Activated CD4-positive, alpha-beta T cell treated with anti-CD3 and anti-CD28 coated beads for 36 hours (primary cell): ENCODE measurements at regions not wholly inside any gene's neighbourhood (a gene's known extent, or its start where the extent isn't known, plus 50 kb on each side); places are given as distances from the start of the nearest gene placed in this dataset.

ENCODE experiments used
- ATAC-seq: fragments of 200-7000 bp; cut with Tn5 transposase; one replicate; pipeline ENCODE4 v1.10.0; 2021; ENCODE audit warnings: mild to moderate bottlenecking, moderate library complexity
- CTCF ChIA-PET: fragments of 350-600 bp; sonication (Branson Sonifier 250); formaldehyde crosslinking; loops from one replicate; lab custom pipeline; 2021; ENCODE audit warnings: antibody characterized with exemption; lab: Charles Lee
- POLR2A ChIA-PET: fragments of 350-600 bp; sonication (Branson Sonifier 250); formaldehyde crosslinking; loops from one replicate; lab custom pipeline; 2021; ENCODE audit warnings: antibody characterized with exemption, inconsistent platforms; lab: Charles Lee
- DNase-seq: peaks from one replicate; pipeline ENCODE4 v3.0.0-alpha.2; 2020
- H3K27ac Mint-ChIP-seq: one replicate; pipeline ENCODE4 v1.8.0; 2021; ENCODE audit warnings: mixed read lengths
- H3K27me3 Mint-ChIP-seq: one replicate; pipeline ENCODE4 v1.8.0; 2021; ENCODE audit warnings: mixed read lengths
- H3K36me3 Mint-ChIP-seq: one replicate; pipeline ENCODE4 v1.8.0; 2021; ENCODE audit warnings: low read depth, mixed read lengths
- H3K4me1 Mint-ChIP-seq: one replicate; pipeline ENCODE4 v1.8.0; 2021; ENCODE audit warnings: mixed read lengths
- H3K4me3 Mint-ChIP-seq: one replicate; pipeline ENCODE4 v1.8.0; 2021; ENCODE audit warnings: mild to moderate bottlenecking, moderate library complexity, mixed read lengths
- H3K9me3 Mint-ChIP-seq: one replicate; pipeline ENCODE4 v1.8.0; 2021; ENCODE audit warnings: low read depth, mixed read lengths
- intact Hi-C, 2 experiments: fragments of 100-400 bp; cut with DNase I in 1 of 2; cut with micrococcal nuclease in 1 of 2; formaldehyde crosslinking; loops; one replicate each; pipeline versions ENCODE4 v1.14.2 to v1.15.1; 2022 to 2024; cut with DNase I, micrococcal nuclease

GRCh38 chr5:74471875-74472274 is 168.7 kb downstream of the ENC1 start:
- intact Hi-C loops = no loop called here
- no peaks in the 10 kb centered on the region for H3K9me3 Mint-ChIP-seq
- no peaks in the 10 kb centered on the region for H3K36me3 Mint-ChIP-seq
- ChIA-PET CTCF (no interaction called here), POLR2A (interaction anchor here (0.7 kb wide), 1 partner anchor 159 kb away, joined by 3 read pairs; no protein-coding TSS in a partner anchor)
- no peak for ATAC-seq
- no peak for DNase-seq
- H3K27me3 Mint-ChIP-seq = peaks cover 3% of the 10 kb centered on the region
- no peak overlapping the region for H3K4me3 Mint-ChIP-seq
- H3K27ac Mint-ChIP-seq = no peak overlapping the region
- H3K4me1 Mint-ChIP-seq = peaks cover 5% of the 10 kb centered on the region

- H3K27ac Mint-ChIP-seq = no peak overlapping the region
- H3K9me3 Mint-ChIP-seq = no peaks in the 10 kb centered on the region
- intact Hi-C loops = no loop called here
- H3K36me3 Mint-ChIP-seq = no peaks in the 10 kb centered on the region
- peaks cover 5% of the 10 kb centered on the region for H3K4me1 Mint-ChIP-seq
- ATAC-seq = no peak
- no peak overlapping the region for H3K4me3 Mint-ChIP-seq
- POLR2A ChIA-PET = no interaction called here
- DNase-seq = no peak
- CTCF ChIA-PET = no interaction called here
- no peaks in the 10 kb centered on the region for H3K27me3 Mint-ChIP-seq
Observed at GRCh38 chr5:74469234-74469994, 171.1 kb downstream of the ENC1 start.

- no peak for DNase-seq
- no peaks in the 10 kb centered on the region for H3K36me3 Mint-ChIP-seq
- ChIA-PET POLR2A (interaction anchor here (0.7 kb wide), 1 partner anchor 126 kb away, joined by 3 read pairs; no protein-coding TSS in a partner anchor), CTCF (no interaction called here)
- no peak for ATAC-seq
- intact Hi-C loops = no loop called here
- H3K27me3 Mint-ChIP-seq = no peaks in the 10 kb centered on the region
- H3K4me3 Mint-ChIP-seq = no peak overlapping the region
- peaks cover 5% of the 10 kb centered on the region for H3K4me1 Mint-ChIP-seq
- no peaks in the 10 kb centered on the region for H3K9me3 Mint-ChIP-seq
- no peak overlapping the region for H3K27ac Mint-ChIP-seq
Observed at GRCh38 chr5:74468421-74468820, 172.1 kb downstream of the ENC1 start.

DNA sequence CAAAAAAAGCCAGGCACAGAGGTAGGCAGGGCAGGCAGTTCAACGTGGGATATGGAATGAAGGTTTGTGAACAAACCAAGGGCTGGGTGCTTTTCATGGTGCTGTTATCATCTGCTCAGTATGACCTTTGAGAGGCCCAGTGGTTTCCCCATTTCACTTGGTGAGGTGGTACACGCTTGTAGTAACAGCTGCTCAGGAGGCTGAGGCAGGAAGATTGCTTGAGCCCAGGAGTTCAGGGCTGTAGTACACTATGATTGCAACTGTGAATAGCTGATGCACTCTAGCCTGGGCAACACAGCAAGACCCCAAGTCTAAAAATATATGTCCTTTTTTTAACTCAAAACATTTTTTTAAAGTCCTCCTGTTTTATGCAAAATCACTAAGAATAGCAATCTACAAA is 174.8 kb downstream of the ENC1 start:
- ATAC-seq = no peak
- CTCF ChIA-PET = no interaction called here
- POLR2A ChIA-PET = no interaction called here

DNA sequence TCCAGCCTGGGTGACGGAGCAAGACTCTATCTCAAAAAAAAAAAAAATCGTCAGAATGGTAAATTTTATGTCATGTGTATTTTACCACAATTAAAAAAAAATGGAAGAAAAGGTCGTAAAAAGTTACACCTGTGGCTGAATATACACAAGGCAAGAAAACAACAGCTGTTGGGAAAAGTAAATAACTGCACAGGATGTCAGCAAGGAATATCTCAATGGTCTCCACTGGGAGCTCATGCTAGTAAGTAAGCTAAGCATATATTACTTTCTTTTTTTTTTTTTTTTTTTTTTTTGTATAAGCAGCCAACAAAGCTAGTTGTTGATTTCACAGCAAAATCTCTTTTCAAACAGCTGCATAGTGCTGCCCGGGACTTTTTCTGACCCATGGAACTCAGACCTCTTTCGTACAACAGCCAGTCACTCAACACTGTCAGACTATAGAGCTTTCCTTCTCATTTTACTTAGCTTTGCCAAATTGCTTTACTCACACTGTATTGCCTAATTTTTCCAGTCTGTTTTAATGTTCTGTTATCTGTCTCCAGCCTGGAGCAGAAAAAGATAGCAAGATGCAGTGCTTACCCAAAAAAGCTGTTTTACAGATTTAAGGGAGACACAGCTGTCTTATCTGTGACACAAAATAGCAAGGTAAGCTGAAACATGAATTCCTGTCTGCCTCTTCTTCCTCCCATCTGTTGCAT is 175.9 kb downstream of the ENC1 start:
- ATAC-seq = no peak
- no peaks in the 10 kb centered on the region for H3K36me3 Mint-ChIP-seq
- intact Hi-C loops = no loop called here
- peaks cover 4% of the 10 kb centered on the region for H3K27me3 Mint-ChIP-seq
- H3K27ac Mint-ChIP-seq = no peak overlapping the region
- DNase-seq = no peak
- ChIA-PET POLR2A (no interaction called here), CTCF (interaction anchor here (0.9 kb wide), 1 partner anchor 10 kb away, joined by 6 read pairs; no protein-coding TSS in a partner anchor)
- no peaks in the 10 kb centered on the region for H3K9me3 Mint-ChIP-seq
- H3K4me3 Mint-ChIP-seq = no peak overlapping the region
- peaks cover 5% of the 10 kb centered on the region for H3K4me1 Mint-ChIP-seq

More for the DNA sequence above, 174.8 kb downstream of the ENC1 start:
- no peak for DNase-seq
- Mint-ChIP-seq H3K9me3 (no peaks in the 10 kb centered on the region), H3K27me3 (peaks cover 4% of the 10 kb centered on the region), H3K4me3 (no peak overlapping the region), H3K36me3 (no peaks in the 10 kb centered on the region), H3K4me1 (peaks cover 5% of the 10 kb centered on the region), H3K27ac (no peak overlapping the region)
- intact Hi-C loops = no loop called here

DNA sequence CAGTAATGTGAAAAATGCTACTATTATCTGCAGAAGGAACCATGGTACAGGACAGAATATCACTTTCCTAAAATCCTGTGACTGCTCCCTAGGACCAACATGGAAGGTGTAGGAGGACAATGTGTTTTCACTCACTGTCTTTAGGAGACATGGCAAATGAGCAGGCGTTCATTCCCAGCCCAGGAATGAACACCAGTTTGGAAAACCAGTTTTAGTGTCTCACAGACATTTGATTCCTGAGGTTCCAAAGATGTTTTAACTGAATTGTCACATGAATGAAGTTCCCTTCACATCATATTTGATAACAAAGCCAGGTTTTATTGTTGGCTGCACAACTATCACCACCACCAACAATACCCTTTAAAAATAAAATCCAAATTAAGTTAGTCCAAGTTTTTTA is 178.2 kb downstream of the ENC1 start:
- ATAC-seq = no peak

GRCh38 chr5:74461251-74461650 is 179.3 kb downstream of the ENC1 start:
- Mint-ChIP-seq H3K27ac (no peak overlapping the region), H3K4me3 (no peak overlapping the region), H3K9me3 (no peaks in the 10 kb centered on the region), H3K27me3 (peaks cover 4% of the 10 kb centered on the region), H3K36me3 (no peaks in the 10 kb centered on the region), H3K4me1 (no peaks in the 10 kb centered on the region)
- no peak for DNase-seq
- ChIA-PET CTCF (interaction anchor here (1.0 kb wide), 1 partner anchor 10 kb away, joined by 4 read pairs; no protein-coding TSS in a partner anchor), POLR2A (no interaction called here)
- ATAC-seq = no peak
- intact Hi-C loops = no loop called here

More for the DNA sequence above, 178.2 kb downstream of the ENC1 start:
- no peak overlapping the region for H3K4me3 Mint-ChIP-seq
- POLR2A ChIA-PET = no interaction called here
- H3K36me3 Mint-ChIP-seq = no peaks in the 10 kb centered on the region
- H3K27me3 Mint-ChIP-seq = peaks cover 4% of the 10 kb centered on the region
- CTCF ChIA-PET = no interaction called here
- no peaks in the 10 kb centered on the region for H3K4me1 Mint-ChIP-seq
- H3K27ac Mint-ChIP-seq = no peak overlapping the region
- no peaks in the 10 kb centered on the region for H3K9me3 Mint-ChIP-seq
- intact Hi-C loops = no loop called here
- no peak for DNase-seq

DNA sequence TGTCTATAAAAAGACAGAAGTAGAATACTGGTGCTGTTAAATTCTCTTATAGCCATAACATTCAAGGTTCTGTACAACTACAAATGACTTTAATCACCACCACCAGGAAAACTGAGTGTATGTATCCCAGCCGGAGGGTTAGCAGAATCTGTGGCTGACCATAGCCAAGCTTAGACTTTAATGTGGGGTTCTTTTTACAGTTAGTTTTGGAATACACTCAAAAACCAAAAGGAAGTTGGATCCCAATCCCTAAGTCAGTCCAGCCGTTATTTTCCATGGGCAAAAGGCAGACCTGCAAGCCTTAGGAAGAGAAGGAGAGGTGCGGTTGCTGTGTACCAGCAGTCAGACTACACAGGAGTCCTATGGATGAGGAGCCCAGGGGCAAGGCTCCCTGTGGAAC is 179.8 kb downstream of the ENC1 start:
- DNase-seq = no peak
- Mint-ChIP-seq H3K27ac (no peak overlapping the region), H3K9me3 (no peaks in the 10 kb centered on the region)

GRCh38 chr5:74459984-74460383 is 180.5 kb downstream of the ENC1 start:
- Mint-ChIP-seq H3K36me3 (no peaks in the 10 kb centered on the region), H3K9me3 (no peaks in the 10 kb centered on the region), H3K27ac (no peak overlapping the region), H3K27me3 (peaks cover 4% of the 10 kb centered on the region), H3K4me3 (no peak overlapping the region), H3K4me1 (no peaks in the 10 kb centered on the region)
- ATAC-seq (no peak), DNase-seq (no peak)
- ChIA-PET CTCF (interaction anchor here (1.2 kb wide), 1 partner anchor 189 kb away, joined by 3 read pairs; no protein-coding TSS in a partner anchor), POLR2A (no interaction called here)
- intact Hi-C loops = no loop called here

More for the DNA sequence above, 179.8 kb downstream of the ENC1 start:
- intact Hi-C loops = no loop called here
- ATAC-seq = no peak
- no peak overlapping the region for H3K4me3 Mint-ChIP-seq
- H3K36me3 Mint-ChIP-seq = no peaks in the 10 kb centered on the region
- peaks cover 4% of the 10 kb centered on the region for H3K27me3 Mint-ChIP-seq
- ChIA-PET CTCF (interaction anchor here (1.0 kb wide), 1 partner anchor 10 kb away, joined by 4 read pairs; no protein-coding TSS in a partner anchor), POLR2A (no interaction called here)
- H3K4me1 Mint-ChIP-seq = no peaks in the 10 kb centered on the region

GRCh38 chr5:74457876-74458275 is 182.7 kb downstream of the ENC1 start:
- no peak for ATAC-seq
- H3K36me3 Mint-ChIP-seq = no peaks in the 10 kb centered on the region
- H3K27ac Mint-ChIP-seq = no peak overlapping the region
- ChIA-PET POLR2A (no interaction called here), CTCF (no interaction called here)
- DNase-seq = no peak
- H3K4me1 Mint-ChIP-seq = no peaks in the 10 kb centered on the region
- no peak overlapping the region for H3K4me3 Mint-ChIP-seq
- H3K27me3 Mint-ChIP-seq = peaks cover 6% of the 10 kb centered on the region
- H3K9me3 Mint-ChIP-seq = no peaks in the 10 kb centered on the region
- intact Hi-C loops = no loop called here

DNA sequence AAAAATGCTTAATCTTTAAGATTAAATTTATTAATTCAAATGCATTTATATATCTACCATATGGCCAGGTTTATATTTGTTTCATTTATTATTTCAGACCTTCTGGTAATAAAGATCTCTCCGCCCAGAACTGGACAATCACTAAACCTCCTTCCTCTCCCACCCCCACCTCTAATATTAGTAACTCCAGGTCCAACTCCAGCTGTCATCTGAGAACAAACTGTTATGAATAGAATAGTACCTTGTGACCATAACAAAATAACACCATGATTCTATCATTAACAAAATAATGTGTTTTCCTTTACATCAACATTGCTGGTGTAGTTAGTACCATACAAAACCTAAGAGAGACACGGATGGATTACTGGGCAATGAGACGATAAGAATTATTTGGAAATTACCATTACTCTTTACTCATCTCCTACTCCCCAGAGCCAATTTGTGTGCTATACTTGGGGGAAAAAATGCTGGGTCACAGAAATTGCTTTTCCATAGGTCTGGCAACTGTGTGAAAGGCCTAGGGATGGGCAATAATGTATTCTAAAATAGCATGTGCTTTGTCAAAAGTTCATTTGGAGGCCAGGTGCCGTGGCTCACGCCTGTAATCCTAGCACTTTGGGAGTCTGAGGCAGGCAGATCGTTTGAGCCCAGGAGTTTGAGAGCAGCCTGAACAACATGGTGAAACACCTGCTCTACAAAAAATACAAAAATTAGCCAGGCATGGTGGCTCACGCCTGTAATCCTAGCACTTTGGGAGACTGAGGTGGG is 186.1 kb downstream of the ENC1 start:
- Mint-ChIP-seq H3K9me3 (no peaks in the 10 kb centered on the region), H3K4me1 (no peaks in the 10 kb centered on the region), H3K4me3 (no peak overlapping the region), H3K27ac (no peak overlapping the region), H3K27me3 (peaks cover 3% of the 10 kb centered on the region), H3K36me3 (no peaks in the 10 kb centered on the region)
- DNase-seq = no peak
- POLR2A ChIA-PET = no interaction called here
- CTCF ChIA-PET = interaction anchor here (0.5 kb wide), 1 partner anchor 77 kb away, joined by 3 read pairs; no protein-coding TSS in a partner anchor
- ATAC-seq = no peak
- intact Hi-C loops = no loop called here
